ENCODE measurements at regions not wholly inside any gene's neighbourhood (a gene's known extent, or its start where the extent isn't known, plus 50 kb on each side); places are given as distances from the start of the nearest gene placed in this dataset.

GRCh38 chr6:106739387-106739786 lies 110.0 kb downstream of the QRSL1 start:
- FAIRE-seq (peak; percentile 15), DNase-seq (ENCODE audit: insufficient read length, low spot score) (peak; percentile 53)
- no peak for TF ChIP-seq POLR2A (IDR thresholded peaks at IDR 0.05; ENCODE audit: low read depth, low read length)

GRCh38 chr6:106736502-106736901 lies 107.1 kb downstream of the QRSL1 start:
- FAIRE-seq (no peak), DNase-seq (ENCODE audit: insufficient read length, low spot score) (no peak)
- no peak for TF ChIP-seq POLR2A (IDR thresholded peaks at IDR 0.05; ENCODE audit: low read depth, low read length)

DNA sequence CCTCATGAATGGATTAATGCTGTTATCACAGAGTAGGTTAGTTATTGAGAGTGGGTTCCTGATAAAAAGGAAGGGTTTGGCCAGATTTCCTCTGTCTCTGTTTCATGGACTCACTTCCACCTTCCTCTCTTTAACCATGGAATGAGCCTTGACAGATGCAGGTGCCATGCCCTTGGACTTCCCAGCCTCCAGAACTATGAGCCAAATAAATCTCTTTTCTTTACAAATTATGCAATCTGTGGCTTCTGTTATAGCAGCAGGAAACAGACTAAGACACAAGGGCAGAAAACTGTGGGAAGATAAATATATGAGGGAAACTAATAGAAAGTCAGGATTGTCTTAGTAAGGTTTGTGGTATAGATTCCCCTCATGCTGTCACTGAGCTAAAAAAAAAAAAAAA lies 106.5 kb downstream of the QRSL1 start:
- FAIRE-seq: no peak
- TF ChIP-seq POLR2A (IDR thresholded peaks at IDR 0.05; ENCODE audit: low read depth, low read length): no peak
- DNase-seq (ENCODE audit: insufficient read length, low spot score): no peak

GRCh38 chr6:106735136-106735633 lies 105.8 kb downstream of the QRSL1 start:
- DNase-seq (ENCODE audit: insufficient read length, low spot score) (no peak), FAIRE-seq (no peak)
- TF ChIP-seq POLR2A (IDR thresholded peaks at IDR 0.05; ENCODE audit: low read depth, low read length): no peak

DNA sequence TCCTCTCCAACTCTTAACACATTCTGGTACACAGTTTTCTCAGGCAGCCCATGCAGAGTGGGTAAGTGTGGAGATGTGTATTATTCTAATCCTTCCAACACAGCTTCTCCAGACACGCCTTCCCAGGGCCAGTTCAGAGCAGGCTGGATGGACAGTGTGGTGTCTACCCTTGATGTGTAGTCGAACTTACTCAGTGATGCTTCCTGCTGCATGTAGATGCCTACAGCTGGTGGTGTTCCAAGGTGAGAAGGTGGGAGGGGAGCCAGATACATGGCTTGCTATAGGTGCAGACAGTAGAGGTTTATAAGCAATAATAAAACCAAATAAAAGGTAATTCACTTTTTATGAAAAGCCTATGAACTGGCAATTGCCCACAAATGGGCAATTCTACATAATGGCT lies 104.0 kb downstream of the QRSL1 start:
- no peak for TF ChIP-seq POLR2A (IDR thresholded peaks at IDR 0.05; ENCODE audit: low read depth, low read length)
- DNase-seq (ENCODE audit: insufficient read length, low spot score): no peak
- FAIRE-seq: no peak

- no peak for TF ChIP-seq POLR2A (IDR thresholded peaks at IDR 0.05; ENCODE audit: low read depth, low read length)
- FAIRE-seq: no peak
These were observed 103.1 kb downstream of the QRSL1 start for GRCh38 chr6:106732376-106732940.

DNA sequence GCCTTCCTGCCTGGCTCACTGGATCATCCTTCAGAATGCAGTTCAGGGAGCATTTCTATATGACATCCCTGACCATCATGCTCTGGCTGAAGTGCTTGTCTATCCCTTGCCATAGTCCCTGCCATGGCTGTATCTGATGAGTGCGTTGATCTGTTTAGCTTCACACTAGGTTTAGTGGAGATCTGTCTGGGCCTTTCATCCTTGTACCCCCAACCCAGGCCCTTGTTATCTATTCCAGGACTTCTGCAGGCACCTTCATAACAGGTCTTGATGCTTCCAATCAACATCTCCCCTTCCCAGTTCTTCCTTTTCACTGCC lies 102.4 kb downstream of the QRSL1 start:
- DNase-seq (ENCODE audit: insufficient read length, low spot score) (no peak), FAIRE-seq (no peak)
- no peak for TF ChIP-seq POLR2A (IDR thresholded peaks at IDR 0.05; ENCODE audit: low read depth, low read length)

More at GRCh38 chr6:106732376-106732940, 103.1 kb downstream of the QRSL1 start:
- DNase-seq (ENCODE audit: insufficient read length, low spot score): no peak

DNA sequence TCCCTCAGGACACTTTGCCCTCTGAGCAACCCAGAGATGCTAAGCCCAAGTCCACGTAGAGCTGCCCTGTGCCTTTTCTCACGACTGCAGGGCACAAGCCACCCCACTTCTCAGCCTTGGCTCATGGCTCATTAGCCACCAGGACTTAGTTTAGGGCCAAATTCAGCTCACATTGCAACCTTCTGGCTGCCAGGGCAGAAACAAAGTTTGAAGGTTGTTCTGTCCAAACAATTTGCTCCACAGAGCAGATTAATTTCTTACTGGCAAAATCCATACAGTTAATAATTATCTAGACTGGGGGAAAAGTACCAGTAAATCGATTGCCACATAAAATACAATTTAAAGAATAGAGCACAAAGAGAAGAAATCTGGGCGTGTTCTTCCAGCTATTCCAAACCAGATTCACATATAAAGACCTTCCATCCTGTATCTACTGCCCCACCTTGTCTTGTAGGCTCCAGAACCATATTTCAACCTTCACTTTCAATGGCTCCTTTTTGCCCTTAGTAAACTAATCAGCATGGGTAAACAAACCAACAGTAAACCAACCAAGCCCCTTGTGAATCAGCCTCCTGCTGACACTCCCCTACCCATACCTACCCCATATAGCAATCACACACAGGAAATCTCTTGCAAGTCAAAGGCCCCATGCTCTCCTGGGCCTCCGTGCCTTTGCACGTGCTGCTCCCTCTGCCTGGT lies 101.9 kb downstream of the QRSL1 start:
- DNase-seq (ENCODE audit: insufficient read length, low spot score): no peak
- no peak for TF ChIP-seq POLR2A (IDR thresholded peaks at IDR 0.05; ENCODE audit: low read depth, low read length)
- no peak for FAIRE-seq

DNA sequence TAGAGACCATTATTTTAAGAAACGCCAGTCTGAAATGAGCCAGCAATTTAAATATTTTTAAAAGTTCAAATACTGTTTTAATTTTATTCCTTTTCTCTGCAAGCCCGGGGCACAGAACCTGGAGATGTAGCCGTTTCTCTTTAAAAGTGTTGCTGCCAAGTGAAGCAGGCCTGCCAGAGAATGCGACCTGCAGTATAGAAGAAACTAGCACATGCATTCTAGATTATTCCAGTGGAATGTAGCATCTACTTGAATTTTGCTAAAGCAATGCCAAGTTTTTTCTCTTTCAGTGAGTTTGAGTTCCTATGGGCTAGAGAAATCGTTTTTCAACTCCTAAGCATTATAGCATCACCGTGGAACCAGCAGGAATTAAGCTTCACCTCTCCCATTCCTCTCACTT lies 101.3 kb downstream of the QRSL1 start:
- no peak for FAIRE-seq
- TF ChIP-seq POLR2A (IDR thresholded peaks at IDR 0.05; ENCODE audit: low read depth, low read length): no peak
- no peak for DNase-seq (ENCODE audit: insufficient read length, low spot score)

DNA sequence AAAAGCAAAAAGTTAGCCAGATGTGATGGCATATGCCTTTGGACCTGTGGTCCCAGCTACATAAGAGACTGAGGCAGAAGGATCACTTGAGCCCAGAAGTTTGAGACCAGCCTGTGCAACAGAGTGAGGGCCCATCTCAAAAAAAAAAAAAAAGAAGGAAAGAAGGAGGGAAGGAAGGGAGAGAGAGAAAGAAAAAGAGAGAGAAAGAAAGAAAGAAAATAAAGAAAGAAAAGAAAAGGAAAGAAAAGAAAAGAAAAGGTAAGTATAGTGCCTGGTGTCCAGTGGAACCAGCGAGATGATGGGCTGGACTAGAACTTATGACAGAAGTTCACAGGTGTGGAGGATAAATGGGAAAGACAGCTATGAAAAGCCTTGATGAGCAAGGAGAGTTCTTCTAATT lies 100.9 kb downstream of the QRSL1 start:
- FAIRE-seq: no peak
- no peak for DNase-seq (ENCODE audit: insufficient read length, low spot score)
- TF ChIP-seq POLR2A (IDR thresholded peaks at IDR 0.05; ENCODE audit: low read depth, low read length): no peak

DNA sequence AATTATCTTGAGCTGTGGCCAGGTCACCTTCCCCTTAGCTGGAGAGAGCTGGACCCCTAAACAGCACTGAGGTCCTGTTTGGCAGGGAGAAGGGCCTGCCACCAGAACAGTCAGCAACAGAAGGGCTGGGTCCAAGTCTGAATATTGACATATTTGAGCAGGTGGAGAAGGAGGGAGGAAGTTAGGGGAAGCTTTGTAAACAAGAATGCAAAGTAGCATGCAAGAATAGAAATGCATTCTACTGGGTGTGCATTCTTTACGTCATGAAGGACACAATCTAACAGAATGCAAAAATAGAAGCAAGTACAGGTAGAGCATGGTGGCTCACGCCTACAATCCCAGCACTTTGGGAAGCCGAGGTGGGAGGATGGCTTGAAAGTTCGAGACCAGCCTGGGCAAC lies 100.5 kb downstream of the QRSL1 start:
- FAIRE-seq: no peak
- no peak for TF ChIP-seq POLR2A (IDR thresholded peaks at IDR 0.05; ENCODE audit: low read depth, low read length)
- no peak for DNase-seq (ENCODE audit: insufficient read length, low spot score)

DNA sequence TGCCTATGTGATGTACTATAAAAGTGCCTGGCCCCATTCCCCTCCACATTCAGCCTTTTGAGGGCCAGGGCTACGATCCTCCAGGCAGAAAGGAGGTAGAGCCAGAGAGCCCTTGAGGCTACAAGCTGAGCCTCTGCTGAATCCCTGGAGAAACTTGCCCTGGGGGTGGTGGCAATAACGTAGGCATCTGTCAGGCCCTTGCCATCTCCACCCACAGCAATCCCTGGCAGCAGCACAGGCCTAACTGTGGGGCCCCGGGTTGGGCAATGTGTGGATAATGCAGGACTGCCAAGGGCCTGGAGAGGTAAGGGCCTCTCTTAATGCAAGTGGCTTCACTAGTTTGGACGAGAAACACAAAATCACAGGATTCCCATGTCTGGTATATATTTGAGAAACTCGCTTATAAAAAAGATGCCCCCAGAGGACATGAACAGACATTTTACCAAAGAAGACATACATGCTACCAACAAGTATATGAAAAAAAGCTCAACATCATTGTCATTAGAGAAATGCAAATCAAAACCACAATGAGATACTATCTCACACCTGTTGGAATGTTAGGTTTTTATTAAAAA lies 99.0 kb downstream of the QRSL1 start:
- TF ChIP-seq POLR2A (IDR thresholded peaks at IDR 0.05; ENCODE audit: low read depth, low read length): no peak
- DNase-seq (ENCODE audit: insufficient read length, low spot score) (no peak), FAIRE-seq (no peak)

DNA sequence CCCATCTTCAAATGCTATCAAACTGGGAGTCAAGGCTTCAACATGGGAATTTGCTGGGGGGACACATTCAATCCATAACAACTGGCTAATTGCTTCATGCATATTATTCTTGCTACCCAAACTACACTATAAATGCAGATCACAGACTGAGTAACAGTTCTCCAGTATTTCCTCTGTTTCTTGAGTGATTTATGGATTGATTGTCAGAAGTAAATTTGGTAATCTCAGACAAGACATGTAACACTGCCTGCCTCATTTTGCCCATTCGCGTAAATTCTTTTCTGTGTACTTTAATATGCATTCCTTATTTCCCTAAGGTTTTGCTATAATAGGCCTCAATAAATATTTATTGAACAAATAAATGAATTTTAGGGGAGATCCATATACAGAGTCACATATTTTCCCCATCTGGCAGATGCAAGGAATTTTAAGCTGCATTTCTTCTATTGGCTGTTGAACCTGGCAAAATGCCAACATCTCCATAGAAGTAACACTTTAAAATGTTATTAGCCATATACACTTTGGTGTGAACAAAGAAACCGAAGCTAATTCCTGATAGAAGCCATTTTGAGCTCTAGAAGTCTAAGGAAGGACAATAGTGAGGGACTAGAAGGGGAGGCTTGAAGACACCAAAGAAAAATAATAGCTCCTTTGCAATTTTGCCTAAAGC lies 98.2 kb downstream of the QRSL1 start:
- FAIRE-seq: no peak
- DNase-seq (ENCODE audit: insufficient read length, low spot score): no peak
- TF ChIP-seq POLR2A (IDR thresholded peaks at IDR 0.05; ENCODE audit: low read depth, low read length): no peak

GRCh38 chr6:106724848-106725247 lies 95.5 kb downstream of the QRSL1 start:
- FAIRE-seq (no peak), DNase-seq (ENCODE audit: insufficient read length, low spot score) (no peak)
- TF ChIP-seq POLR2A (IDR thresholded peaks at IDR 0.05; ENCODE audit: low read depth, low read length): no peak

All from H54 (cell line).